GM19025 (cell line): ENCODE measurements at regions not wholly inside any gene's neighbourhood (a gene's known extent, or its start where the extent isn't known, plus 50 kb on each side); places are given as distances from the start of the nearest gene placed in this dataset.

Experiments
- ATAC-seq: cut with Tn5 transposase; IDR thresholded peaks from one replicate; pipeline ENCODE4 v1.9.1; 2021; ENCODE audit warnings: mild to moderate bottlenecking, low read depth, moderate library complexity; ENCODE audit not compliant: unreplicated experiment

DNA sequence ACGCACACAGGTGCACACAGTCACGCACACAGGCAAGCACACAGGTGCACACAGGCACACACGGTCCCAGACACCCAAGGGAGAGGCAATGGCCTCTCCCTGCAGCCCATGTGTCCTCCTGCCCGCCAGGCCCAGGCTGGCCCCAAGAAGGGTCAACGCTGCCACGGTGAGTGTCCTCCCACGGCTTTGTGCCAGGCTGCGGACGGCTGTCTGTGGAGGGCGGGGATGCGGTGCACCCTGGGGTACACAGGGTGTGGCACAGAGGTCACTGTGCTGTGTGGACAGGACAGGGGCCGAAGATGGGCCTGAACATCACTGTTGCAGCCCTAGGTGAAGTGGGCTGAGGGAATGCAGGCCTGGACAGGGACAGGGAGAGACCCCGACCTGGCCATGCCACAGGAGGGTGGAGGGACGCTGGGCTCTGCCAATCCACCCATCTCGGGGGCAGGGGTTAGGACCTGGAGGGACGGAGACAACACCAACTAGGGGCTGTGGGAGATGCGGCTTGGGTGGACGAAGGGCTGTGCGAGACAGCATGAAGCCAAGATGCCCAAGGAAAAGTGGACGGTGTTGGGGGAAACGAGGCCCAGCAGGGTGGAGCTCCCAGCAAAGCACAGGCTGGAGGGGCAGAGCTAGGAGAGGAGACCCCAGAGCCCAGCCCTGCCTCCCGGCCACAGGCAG, 523.8 kb downstream of the BRD1 start:
- no peak for ATAC-seq

DNA sequence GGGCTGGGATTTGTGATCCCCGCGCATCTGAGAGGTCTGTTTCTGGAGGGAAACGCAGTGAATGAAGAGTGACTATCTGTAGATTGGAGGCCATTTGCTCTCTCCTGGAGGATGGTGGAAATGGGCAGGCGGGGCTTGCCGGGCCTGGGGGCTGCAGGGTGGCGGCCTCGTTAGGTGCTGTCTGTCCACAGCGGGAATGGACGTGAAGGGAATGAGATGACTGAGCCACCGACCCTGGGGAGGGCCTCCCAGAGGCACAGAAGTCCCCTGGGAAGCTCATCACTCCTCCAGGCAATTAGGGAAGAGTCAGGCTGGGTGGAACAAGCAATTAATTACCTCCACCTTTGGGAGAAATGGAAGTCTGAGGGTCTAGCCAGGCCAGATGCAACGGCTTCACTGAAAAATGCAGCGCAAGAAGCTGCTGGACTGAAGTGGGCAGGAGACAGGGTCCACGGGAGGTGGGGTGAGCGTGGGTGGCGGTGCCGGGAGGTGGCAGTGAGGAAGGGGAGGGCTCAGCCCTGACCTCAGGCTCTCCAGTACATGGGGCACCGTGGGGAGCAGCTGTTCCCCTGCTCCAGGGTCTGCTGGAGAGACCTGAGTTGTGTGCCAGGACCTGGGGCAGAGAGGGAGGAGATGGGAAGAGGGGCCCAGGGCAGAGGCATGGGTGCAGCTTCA, 524.5 kb downstream of the BRD1 start:
- no peak for ATAC-seq

DNA sequence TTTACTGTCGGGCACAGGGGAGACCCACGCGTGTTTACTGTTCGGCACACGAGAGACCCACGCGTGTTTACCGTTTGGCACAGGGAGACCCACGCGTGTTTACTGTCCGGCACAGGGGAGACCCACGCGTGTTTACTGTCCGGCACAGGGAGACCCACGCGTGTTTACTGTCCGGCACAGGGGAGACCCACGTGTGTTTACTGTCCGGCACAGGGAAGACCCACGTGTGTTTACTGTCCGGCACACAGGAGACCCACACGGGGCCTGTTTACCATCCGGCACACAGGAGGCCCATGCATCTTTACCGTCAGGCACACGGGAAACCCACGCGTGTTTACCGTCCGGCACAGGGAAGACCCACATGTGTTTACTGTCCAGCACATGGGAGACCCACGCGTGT, 525.1 kb downstream of the BRD1 start:
- ATAC-seq, result no peak

DNA sequence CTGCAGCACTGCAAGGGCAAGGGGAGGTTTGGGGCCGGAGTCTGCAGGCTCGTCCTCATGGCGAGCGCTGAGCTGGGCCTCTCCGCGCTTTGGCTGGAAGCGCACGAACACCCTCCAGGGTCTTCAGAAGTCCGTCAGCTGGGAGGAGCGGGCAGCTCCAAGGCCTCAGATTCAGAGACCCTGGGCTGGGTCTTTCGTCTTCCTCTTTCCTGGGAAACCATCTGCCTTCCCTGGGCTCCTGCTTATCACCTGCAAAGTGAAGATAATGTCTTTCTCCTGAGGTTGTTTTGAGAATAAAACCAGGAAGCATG, 525.6 kb downstream of the BRD1 start:
- ATAC-seq, result no peak

DNA sequence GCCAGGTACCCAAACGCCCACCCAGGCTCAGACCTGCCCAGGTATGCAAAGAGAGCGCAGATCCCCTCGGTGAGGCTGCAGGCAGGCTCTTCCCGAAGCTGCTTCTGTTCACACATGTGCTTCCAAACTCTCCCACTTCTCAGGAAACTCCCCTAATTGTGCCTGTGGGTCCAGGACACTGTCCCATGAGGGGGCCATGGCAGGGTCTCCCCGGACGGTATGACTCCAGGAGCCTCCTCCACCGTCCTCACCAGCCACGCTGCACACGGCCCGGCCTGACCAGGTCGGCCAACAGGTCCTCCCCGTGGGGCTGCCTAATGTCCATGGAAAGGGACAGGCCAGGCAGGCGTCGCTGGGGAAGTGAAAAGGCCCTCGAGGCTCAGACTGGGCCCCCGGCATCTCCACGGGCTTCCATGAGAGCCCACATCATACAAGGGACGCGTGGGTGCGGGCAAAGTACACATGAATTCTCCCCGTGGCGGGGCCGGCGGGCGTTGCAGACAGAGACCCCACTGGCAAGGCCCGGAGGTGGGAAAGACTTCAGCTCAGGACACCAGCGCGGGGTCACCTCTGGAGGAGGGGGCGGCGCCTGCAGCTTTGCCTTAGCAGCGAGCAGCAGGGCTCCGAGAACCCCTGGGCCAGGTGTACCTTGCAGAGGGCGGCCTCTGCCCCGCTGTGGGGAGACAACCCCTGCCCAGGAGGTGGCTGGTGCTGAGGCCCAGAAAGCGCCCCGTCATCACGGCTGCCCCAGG, 526.1 kb downstream of the BRD1 start:
- ATAC-seq, result no peak

DNA sequence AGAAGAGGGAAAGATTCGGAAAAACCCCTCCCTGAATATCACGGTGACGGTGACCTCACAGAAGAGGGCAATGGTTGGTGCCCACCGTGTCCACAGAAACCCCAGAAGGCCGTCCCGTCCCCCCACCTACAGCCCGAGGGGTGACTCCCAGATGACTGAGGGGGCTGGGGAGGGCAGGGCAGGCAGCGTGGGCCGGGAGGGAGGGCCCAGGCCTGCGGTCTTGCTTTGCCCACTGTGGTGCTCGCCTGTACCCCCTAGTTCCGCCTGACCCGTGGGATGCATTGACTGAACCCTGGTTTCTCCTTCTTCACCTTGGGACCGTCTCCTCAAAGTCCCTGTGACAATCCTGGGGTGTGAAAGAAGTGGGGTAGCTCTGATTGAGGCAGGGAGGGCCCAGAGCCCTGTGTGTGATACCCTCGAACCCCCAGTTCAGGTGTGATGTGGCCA, 526.7 kb downstream of the BRD1 start:
- no peak for ATAC-seq

DNA sequence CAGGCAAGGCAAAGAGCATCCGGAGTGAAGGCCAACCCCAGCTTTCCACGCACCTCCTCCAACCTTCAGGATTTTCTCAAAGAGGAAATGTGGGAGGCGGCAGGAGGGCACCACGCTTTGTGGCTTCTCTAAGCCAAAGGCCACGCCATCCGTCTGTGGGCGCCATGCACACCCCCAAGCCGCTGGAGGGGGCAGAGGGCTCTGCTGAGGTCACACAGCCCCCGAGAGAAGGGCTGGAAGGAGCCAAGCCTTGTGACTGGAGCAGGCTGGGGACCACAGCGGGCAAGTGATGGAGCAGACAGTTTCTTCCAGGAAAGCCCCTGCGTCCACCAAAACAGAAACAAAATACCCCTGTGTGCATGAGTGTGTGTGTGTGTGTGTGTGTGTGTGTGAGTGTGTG, 527.4 kb downstream of the BRD1 start:
- no peak for ATAC-seq

DNA sequence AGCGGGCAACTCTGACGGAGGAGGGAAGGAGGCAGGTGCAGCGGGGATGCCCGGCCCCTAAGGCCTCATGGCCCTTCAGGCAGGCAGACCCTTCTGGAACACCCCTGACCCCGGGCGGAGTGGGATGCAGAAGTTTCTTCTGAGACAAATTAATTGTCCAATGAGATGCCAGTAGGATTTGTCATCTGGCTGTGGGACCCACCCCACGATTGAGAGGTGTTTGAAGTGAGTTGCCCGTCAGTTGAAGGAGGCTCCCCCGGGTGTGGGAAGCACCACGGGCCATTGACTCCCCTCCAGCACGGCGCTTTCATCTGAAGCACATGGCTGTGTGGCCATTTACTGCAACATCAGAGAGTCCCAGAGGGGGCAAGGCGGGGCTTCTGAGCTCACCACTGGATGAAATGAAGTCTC, 527.8 kb downstream of the BRD1 start:
- ATAC-seq, result no peak

DNA sequence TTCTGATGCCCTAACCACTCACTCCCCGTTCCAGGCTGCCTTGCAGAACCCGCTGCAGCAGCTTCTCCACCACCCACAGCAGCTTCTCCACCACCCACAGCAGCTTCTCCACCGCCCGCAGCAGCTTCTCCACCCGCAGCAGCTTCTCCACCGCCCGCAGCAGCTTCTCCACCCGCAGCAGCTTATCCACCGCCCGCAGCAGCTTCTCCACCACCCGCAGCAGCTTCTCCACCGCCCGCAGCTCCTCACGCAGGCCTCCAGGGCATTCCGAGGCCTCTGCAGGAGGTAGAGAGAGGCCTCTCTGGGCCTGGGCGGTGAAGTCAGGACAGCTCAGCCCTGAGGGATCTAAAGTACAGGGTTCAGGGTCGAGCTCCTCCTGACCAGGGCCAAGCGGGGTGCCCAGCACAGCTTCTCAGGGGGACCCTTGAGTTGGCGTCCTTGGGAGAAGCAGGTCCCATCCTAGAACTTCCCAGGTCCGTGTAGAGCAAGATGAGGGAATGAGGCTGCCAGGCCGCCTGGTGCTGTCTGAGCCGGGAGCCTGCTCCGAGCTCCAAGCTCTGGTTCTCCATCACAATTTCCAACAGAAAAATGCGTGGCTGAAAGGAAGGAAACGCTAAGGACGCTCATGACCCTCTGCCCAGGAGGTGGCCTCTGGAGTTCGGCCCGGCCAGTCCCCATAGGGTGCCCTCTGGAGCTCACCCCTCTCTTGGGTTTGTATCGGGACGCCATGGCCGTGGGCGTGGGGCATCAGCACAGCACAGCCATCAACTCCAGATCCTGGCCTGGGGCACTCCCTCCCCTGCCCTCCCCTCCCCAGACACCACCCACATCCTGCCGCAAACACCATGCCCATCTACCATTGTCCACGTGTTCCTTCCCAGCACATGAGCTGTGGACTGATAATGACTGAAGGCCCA, 528.6 kb downstream of the BRD1 start:
- no peak for ATAC-seq

DNA sequence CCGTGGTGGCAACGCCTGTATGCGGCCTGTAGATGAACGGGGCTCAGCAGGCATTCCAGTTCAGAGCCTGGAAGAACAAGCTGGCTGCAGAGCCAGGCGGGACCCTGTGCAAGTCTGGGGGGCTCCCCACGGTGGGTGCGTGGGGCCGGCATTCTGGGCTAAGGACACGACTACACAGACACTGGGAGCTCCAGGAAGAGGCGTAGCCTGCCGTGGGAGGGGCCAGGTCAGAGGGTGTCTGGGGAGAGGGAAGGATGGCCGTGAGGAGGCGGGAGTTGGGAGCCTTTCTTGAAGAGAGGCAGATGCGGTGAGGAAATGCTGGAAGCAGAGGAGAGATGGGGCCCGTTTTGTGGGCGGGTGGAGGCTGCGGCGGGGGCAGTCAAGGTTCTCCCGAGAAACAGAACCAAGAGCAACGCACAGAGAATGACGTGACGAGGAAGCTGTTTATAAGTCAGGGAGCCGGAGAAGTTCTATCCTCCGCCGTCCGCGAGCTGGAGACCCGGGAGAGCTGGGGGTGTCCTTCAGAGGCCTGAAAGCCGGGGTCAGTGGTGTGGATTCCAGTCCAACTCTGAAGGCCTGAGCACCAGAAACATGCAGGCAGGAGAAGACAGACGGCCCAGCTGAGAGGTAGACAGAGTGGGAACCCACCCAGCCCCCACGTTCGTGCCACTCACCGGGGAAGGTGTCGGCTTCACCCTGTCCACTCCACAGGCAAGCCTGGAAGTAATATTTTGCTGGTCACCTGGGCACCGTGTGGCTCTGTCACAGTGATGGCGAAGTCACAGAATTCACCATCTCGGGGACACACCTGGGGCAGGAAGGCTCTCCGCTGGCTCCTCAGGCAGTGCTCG, 529.6 kb downstream of the BRD1 start:
- no peak for ATAC-seq

DNA sequence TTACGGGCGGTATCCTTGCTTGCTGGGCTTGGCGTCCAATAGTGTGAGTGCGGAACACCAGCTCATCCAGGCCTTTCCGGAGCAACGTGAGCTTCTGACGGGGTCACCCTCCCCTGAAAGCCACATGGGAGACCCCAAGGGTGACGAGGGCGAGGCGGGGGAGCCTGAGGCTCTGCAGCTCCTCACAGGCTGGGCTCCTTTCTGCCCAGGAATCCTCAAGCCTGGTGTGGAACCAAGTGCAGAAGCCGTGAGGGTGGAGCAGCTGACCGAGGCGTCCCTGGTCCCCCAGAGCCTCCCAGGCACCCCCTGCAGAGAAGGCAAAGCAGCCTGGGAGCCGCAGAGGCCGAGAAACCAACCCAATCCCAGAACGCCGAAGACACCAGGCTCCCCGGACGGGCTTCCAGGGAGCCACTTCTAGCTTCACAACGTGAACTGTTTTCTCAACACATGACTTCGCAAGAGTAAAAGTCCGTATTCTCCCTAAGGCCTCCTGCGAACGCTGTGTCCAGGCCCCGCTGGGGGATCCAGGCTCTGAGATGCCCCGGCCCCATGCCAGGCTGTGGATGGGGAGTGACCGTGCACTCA, 530.3 kb downstream of the BRD1 start:
- no peak for ATAC-seq

DNA sequence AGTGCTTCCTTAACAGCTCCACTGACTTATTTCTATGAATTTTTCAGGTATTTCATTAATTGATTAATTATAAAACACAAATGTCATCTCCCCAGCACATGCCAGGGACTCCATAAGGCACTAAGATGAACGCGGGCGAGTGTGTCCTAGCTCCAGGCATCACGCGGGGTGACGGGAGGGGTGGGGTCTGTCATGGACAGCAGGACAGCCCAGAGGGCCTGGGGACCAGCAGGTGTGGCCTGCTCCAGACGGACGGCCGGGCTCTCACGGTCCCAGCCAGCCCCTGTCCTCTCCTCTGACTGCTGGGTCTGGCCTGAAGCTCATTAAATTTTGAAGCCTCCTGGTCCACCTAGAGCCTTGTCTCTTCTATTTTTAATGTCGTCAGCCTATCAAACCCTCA, 531.1 kb downstream of the BRD1 start:
- ATAC-seq, result no peak

DNA sequence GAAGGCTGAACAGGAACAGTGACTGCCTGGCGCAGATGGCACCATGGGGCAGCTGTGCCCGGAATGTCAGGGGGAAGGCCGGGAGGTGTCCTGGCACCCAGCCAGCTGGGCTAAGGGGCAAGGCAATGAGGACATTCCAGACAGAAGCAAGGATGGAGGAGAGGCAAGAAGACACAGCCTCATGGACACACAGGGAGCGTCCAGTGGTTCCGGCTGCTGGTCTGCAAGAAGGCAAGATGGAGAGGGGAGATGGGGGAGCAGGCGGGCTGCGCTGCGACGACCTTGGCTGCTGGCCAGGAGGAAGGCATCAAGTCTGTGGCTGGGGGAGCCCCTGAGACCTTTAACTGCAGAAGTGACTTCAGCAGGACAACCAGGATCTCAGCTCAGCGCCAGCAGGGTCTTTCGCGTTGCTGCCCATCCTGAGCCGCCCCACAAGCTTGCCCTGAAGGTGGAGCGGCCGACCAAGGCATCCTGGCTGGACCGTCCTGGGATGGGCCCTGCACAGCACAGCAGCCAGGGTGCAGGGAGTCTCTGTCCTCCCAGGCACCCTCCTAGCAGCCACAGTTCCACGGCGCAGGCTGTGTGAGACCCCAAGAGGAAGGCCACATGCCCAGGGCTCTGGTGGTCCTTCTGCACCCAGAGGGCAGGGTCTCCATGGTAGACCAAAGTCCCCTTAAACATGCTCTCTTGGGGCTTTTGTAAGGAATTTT, 531.7 kb downstream of the BRD1 start:
- no peak for ATAC-seq

DNA sequence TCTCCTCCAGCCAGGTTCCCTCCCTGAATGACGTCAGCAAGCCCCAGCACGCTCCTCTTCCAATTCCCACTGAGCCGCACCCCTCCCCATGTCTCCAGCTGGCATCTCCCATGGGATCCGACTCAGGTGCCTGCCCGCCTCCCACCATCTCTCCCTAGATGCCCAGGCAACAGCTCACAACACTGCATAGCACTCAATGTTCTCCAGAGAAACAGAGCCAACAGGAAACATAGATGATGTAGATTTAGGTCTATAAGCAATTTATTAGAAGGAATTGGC, 532.3 kb downstream of the BRD1 start:
- ATAC-seq, result no peak

DNA sequence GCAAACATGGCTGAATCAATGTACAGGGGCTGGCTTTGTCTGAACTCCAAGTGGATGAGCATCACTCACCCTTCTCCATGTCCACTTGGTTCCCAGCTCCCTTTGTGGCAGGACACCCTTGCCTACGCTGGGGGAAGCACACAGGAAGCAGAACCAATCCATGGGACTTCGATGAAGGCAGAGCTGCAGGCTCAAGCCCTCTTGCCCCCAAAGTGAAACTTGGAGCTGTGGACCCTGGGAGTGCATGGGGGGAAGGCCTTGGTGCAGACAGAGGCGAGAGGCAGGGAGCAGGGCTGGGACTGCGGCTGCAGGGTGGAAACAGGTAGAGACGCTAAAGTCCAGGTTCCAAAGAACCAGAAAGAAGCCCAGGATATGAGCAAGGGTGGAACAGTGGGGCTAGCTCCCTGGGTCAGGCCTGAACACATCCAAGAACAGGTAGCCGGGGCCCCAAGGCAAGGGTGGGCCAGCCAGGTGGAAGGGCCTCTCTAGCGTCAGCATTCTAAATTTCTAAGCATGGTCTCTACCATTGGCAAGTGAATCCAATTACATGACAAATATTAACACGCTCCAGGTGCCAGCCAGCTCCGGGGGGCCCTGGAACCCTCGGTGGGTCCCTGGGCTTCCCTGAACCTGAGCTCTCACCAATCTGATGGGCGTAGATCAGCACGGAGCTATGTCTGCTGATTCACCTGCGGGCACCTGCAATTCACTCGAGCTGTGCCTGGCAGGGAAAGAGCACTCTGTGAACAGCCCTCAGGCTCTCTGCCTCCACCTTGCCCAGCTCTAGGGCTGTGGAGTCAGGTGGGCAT, 532.8 kb downstream of the BRD1 start:
- ATAC-seq, result no peak

DNA sequence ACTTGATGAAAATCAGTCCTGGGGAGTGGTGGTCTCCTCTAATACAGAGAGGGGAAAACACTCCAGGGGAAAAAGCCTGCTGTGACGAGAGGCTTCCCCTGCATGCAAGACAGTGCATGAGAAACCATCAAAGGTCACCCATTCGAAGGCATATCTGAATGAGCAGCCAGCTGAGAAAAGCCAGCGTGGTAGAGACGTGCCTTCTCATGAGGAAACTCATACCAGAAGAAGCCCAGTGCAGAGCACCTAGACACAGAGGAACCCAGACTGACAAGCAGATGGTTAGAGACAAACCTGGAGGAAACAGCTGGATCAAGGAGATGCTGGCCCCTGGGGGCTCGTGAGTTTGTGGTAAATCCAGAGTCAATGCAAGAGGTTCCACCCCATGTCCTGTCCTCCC, 534.8 kb downstream of the BRD1 start:
- ATAC-seq, result no peak

DNA sequence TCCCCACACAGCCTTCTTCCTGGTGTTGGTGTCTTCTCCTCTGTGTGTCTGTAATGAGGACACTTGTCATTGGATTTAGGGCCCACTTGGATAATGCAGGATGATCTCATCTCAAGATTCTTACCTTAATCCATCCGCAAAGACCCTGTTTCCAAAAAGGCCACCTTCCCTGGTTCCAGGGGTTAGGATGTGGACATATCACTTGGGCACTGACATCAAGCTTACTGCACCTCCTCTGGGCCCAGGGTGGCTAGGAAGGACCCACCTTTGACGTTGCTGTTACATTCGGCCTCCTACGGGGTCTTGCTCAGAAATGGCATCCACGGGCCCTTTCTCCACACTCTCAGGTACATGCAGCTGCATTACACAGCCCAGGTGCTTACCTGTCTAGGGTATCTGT, 535.9 kb downstream of the BRD1 start:
- ATAC-seq, result no peak

DNA sequence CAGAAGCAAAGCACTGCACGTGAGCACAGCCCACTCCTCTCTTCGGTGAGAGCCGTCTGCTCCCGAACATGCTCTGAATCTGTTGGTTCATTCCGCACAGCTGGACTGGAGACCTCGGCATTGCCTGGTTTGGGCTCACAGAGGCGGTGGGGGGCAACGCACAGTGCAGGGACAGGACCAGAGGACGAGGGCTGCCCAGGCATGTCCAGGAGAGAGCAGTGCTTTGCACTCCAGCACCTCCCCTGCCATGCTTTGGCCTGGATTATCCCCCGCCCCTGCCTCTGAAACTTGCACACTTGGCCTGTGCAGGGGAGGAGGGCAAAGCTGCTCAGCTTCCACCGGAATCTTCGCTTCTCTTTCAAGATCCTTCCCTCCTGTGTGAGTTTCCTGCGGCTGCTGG, 536.5 kb downstream of the BRD1 start:
- ATAC-seq, result no peak
